Loucy (cell line): ENCODE measurements at regions not wholly inside any gene's neighbourhood (a gene's known extent, or its start where the extent isn't known, plus 50 kb on each side); places are given as distances from the start of the nearest gene placed in this dataset.

Source experiments
- H2AFZ ChIP-seq: fragments of 200-600 bp; sonication (generic); 2 replicates; pipeline ENCODE4 v1.6.0; 2016; ENCODE audit warnings: antibody characterized with exemption, mild to moderate bottlenecking, low read length, moderate library complexity
- H3F3A ChIP-seq: fragments of 200-600 bp; 2 replicates; pipeline ENCODE4 v1.6.0; 2016; ENCODE audit warnings: antibody characterized with exemption, low read depth, mild to moderate bottlenecking
- H3K27me3 ChIP-seq: fragments of 200-600 bp; sonication (generic); 2 replicates; pipeline ENCODE4 v1.6.1; 2014; ENCODE audit warnings: low read length, mild to moderate bottlenecking; ENCODE audit not compliant: insufficient read depth, poor library complexity, severe bottlenecking
- H3K36me3 ChIP-seq: fragments of 200-600 bp; sonication (generic); 2 replicates; pipeline ENCODE4 v1.6.1; 2016; ENCODE audit warnings: low read length; ENCODE audit not compliant: insufficient read depth
- H3K4me1 ChIP-seq: fragments of 200-600 bp; sonication (generic); 2 replicates; pipeline ENCODE4 v1.5.1; 2014; ENCODE audit warnings: low read length, mild to moderate bottlenecking; ENCODE audit not compliant: insufficient read depth, poor library complexity, severe bottlenecking
- H3K4me2 ChIP-seq: fragments of 200-600 bp; sonication (generic); 2 replicates; pipeline ENCODE4 v1.6.0; 2014; ENCODE audit warnings: antibody characterized with exemption, low read length, low read depth, mild to moderate bottlenecking; ENCODE audit not compliant: poor library complexity, severe bottlenecking
- H3K4me3 ChIP-seq: fragments of 200-600 bp; sonication (generic); 2 replicates; pipeline ENCODE4 v1.5.1; 2014; ENCODE audit warnings: low read length, mild to moderate bottlenecking, mixed read lengths; ENCODE audit not compliant: poor library complexity, severe bottlenecking
- H3K79me2 ChIP-seq: fragments of 200-600 bp; sonication (generic); 2 replicates; pipeline ENCODE4 v1.6.1; 2014; ENCODE audit warnings: low read length; ENCODE audit not compliant: insufficient read depth
- H3K9ac ChIP-seq: fragments of 200-600 bp; sonication (generic); 2 replicates; pipeline ENCODE4 v1.6.0; 2014; ENCODE audit warnings: mild to moderate bottlenecking, low read depth, low read length, moderate library complexity; ENCODE audit not compliant: poor library complexity, severe bottlenecking
- H3K9me2 ChIP-seq: fragments of 200-600 bp; sonication (generic); replicated peaks from 2 replicates; pipeline ENCODE4 v1.6.1; 2016; ENCODE audit warnings: low read depth, low read length, mixed read lengths
- H3K9me3 ChIP-seq: fragments of 200-600 bp; sonication (generic); 2 replicates; pipeline ENCODE4 v1.6.1; 2014; ENCODE audit warnings: mild to moderate bottlenecking, antibody characterized with exemption, low read length, low read depth; ENCODE audit not compliant: insufficient read depth
- H4K20me1 ChIP-seq: fragments of 200-600 bp; sonication (generic); 2 replicates; pipeline ENCODE4 v1.6.0; 2014; ENCODE audit warnings: antibody characterized with exemption, low read length, mild to moderate bottlenecking; ENCODE audit not compliant: insufficient read depth, poor library complexity, severe bottlenecking
- CTCF ChIP-seq: fragments of 200-600 bp; sonication (generic); conservative IDR thresholded peaks from 2 replicates; pipeline ENCODE4 v1.5.1; 2014; ENCODE audit warnings: mild to moderate bottlenecking, antibody characterized with exemption, low read length
- EZH2phosphoT487 ChIP-seq: fragments of 200-600 bp; IDR thresholded peaks from 2 replicates; pipeline ENCODE4 v1.6.1; 2018; ENCODE audit warnings: antibody characterized with exemption, mild to moderate bottlenecking, moderate library complexity, borderline replicate concordance

- TF ChIP-seq CTCF (no peak), EZH2phosphoT487 (no peak)
- no peaks in the 10 kb centered on the region for H3F3A ChIP-seq
- H3K4me1 ChIP-seq = no peaks in the 10 kb centered on the region
- H3K4me3 ChIP-seq = no peak overlapping the region
- no peaks in the 10 kb centered on the region for H3K36me3 ChIP-seq
- no peaks in the 10 kb centered on the region for H3K79me2 ChIP-seq
- H3K4me2 ChIP-seq = no peak overlapping the region
- H3K9me2 ChIP-seq = no peaks in the 10 kb centered on the region
- H3K27me3 ChIP-seq = no peaks in the 10 kb centered on the region
- H4K20me1 ChIP-seq = no peaks in the 10 kb centered on the region
- no peak overlapping the region for H3K9ac ChIP-seq
- H2AFZ ChIP-seq = no peak overlapping the region
- no peaks in the 10 kb centered on the region for H3K9me3 ChIP-seq
Observed at GRCh38 chr2:153228904-153229303, 249.7 kb downstream of the RPRM start.

GRCh38 chr2:153227981-153228380, 250.6 kb downstream of the RPRM start:
- Histone ChIP-seq H3K4me3 (no peak overlapping the region), H3K79me2 (no peaks in the 10 kb centered on the region), H3K4me1 (no peaks in the 10 kb centered on the region), H3K9me2 (no peaks in the 10 kb centered on the region), H3F3A (no peaks in the 10 kb centered on the region), H3K36me3 (no peaks in the 10 kb centered on the region), H3K27me3 (no peaks in the 10 kb centered on the region), H3K4me2 (no peak overlapping the region), H2AFZ (no peak overlapping the region), H3K9ac (no peak overlapping the region), H3K9me3 (no peaks in the 10 kb centered on the region), H4K20me1 (no peaks in the 10 kb centered on the region)
- TF ChIP-seq EZH2phosphoT487 (no peak), CTCF (no peak)

- H3F3A ChIP-seq = no peaks in the 10 kb centered on the region
- no peaks in the 10 kb centered on the region for H3K36me3 ChIP-seq
- H3K79me2 ChIP-seq = no peaks in the 10 kb centered on the region
- TF ChIP-seq EZH2phosphoT487 (no peak), CTCF (no peak)
- no peak overlapping the region for H3K4me3 ChIP-seq
- no peaks in the 10 kb centered on the region for H3K9me2 ChIP-seq
- H3K9me3 ChIP-seq = no peaks in the 10 kb centered on the region; the same call in 1 of the 2 replicates
- H3K4me1 ChIP-seq = no peaks in the 10 kb centered on the region
- no peaks in the 10 kb centered on the region for H3K27me3 ChIP-seq
- no peaks in the 10 kb centered on the region for H4K20me1 ChIP-seq
- H3K9ac ChIP-seq = no peak overlapping the region
- no peak overlapping the region for H3K4me2 ChIP-seq
- H2AFZ ChIP-seq = no peak overlapping the region
Observed at GRCh38 chr2:153222231-153223165, 256.1 kb downstream of the RPRM start.
